RWPE2 (cell line): ENCODE measurements at regions not wholly inside any gene's neighbourhood (a gene's known extent, or its start where the extent isn't known, plus 50 kb on each side); places are given as distances from the start of the nearest gene placed in this dataset.

Experiments used
- ATAC-seq: fragments of 200-7000 bp; cut with Tn5 transposase; 3 replicates; pipeline ENCODE4 v1.9.1; 2021; ENCODE audit warnings: low read depth
- DNase-seq: peaks from one replicate; pipeline ENCODE4 v3.0.0-alpha.2; 2020; ENCODE audit warnings: low spot score
- H3K27ac ChIP-seq: fragments of 450-650 bp; 2 replicates; pipeline ENCODE4 v1.5.1; 2017; ENCODE audit warnings: mild to moderate bottlenecking; ENCODE audit not compliant: poor library complexity, severe bottlenecking
- H3K27me3 ChIP-seq: fragments of 250-450 bp; sonication (Bioruptor Pico); 2 replicates; pipeline ENCODE4 v1.5.1; 2021; ENCODE audit warnings: mild to moderate bottlenecking, moderate library complexity; ENCODE audit not compliant: insufficient read depth, poor library complexity, severe bottlenecking
- H3K36me3 ChIP-seq: fragments of 250-450 bp; sonication (Bioruptor Pico); 2 replicates; pipeline ENCODE4 v1.5.1; 2020; ENCODE audit warnings: low read depth, mild to moderate bottlenecking, moderate library complexity
- H3K4me1 ChIP-seq: fragments of 250-450 bp; sonication (Bioruptor Pico); 2 replicates; pipeline ENCODE4 v1.5.1; 2021; ENCODE audit warnings: mild to moderate bottlenecking, moderate library complexity; ENCODE audit not compliant: insufficient read depth, poor library complexity, severe bottlenecking
- H3K4me3 ChIP-seq: fragments of 250-450 bp; sonication (Bioruptor Pico); 2 replicates; pipeline ENCODE4 v1.5.1; 2021; ENCODE audit warnings: mild to moderate bottlenecking, moderate library complexity; ENCODE audit not compliant: severe bottlenecking
- H3K9me3 ChIP-seq: fragments of 250-450 bp; sonication (Bioruptor Pico); 2 replicates; pipeline ENCODE4 v1.5.1; 2021; ENCODE audit warnings: mild to moderate bottlenecking, moderate library complexity; ENCODE audit not compliant: severe bottlenecking
- CTCF ChIP-seq: fragments of 450-650 bp; IDR thresholded peaks from one replicate; pipeline ENCODE4 v1.5.1; 2017; ENCODE audit warnings: mild to moderate bottlenecking, moderate library complexity; ENCODE audit not compliant: poor library complexity, severe bottlenecking

GRCh38 chr5:104937598-104937997 is 1375.0 kb upstream of the NUDT12 start:
- no peak for TF ChIP-seq CTCF
- no peaks in the 10 kb centered on the region for H3K27me3 ChIP-seq
- H3K27ac ChIP-seq: no peak overlapping the region
- no peak for DNase-seq
- no peaks in the 10 kb centered on the region for H3K9me3 ChIP-seq
- no peaks in the 10 kb centered on the region for H3K4me1 ChIP-seq
- H3K4me3 ChIP-seq: no peak overlapping the region
- H3K36me3 ChIP-seq: no peaks in the 10 kb centered on the region
- ATAC-seq: no peak

- no peaks in the 10 kb centered on the region for H3K4me1 ChIP-seq
- no peaks in the 10 kb centered on the region for H3K9me3 ChIP-seq
- no peaks in the 10 kb centered on the region for H3K36me3 ChIP-seq
- ATAC-seq (no peak), DNase-seq (no peak)
- H3K27me3 ChIP-seq: no peaks in the 10 kb centered on the region
- TF ChIP-seq CTCF: no peak
- H3K4me3 ChIP-seq: no peak overlapping the region
- H3K27ac ChIP-seq: no peak overlapping the region
Measured at GRCh38 chr5:104932431-104932830, 1369.8 kb upstream of the NUDT12 start.

DNA sequence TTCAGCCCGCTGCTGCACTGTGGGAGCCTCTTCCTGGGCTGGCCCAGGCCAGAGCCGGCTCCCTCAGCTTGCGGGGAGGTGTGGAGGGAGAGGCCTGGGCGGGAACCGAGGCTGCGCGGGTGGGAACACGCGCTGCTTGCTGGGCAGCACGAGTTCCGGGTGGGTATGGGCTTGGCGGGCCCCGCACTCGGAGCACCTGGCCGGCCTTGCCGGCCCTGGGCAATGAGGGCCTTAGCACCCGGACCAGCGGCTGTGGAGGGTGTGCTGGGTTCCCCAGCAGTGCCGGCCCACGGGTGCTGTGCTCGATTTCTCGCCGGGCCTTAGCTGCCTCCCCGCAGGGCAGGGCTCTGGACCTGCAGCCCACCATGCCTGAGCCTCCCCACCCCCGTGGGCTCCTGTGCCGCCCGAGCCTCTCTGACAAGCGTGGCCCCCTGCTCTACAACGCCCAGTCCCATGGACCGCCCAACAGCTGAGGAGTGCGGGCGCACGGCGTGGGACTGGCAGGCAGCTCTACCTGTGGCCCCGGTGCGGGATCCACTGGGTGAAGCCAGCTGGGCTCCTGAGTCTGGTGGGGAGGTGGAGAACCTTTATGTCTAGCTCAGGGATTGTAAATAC is 1366.4 kb upstream of the NUDT12 start:
- Histone ChIP-seq H3K9me3 (no peaks in the 10 kb centered on the region), H3K27me3 (no peaks in the 10 kb centered on the region), H3K4me1 (no peaks in the 10 kb centered on the region), H3K36me3 (no peaks in the 10 kb centered on the region), H3K4me3 (no peak overlapping the region), H3K27ac (no peak overlapping the region)
- no peak for TF ChIP-seq CTCF
- ATAC-seq (no peak), DNase-seq (no peak)

- H3K4me1 ChIP-seq: no peaks in the 10 kb centered on the region
- H3K36me3 ChIP-seq: no peaks in the 10 kb centered on the region
- H3K27ac ChIP-seq: no peak overlapping the region
- ATAC-seq: no peak
- no peak for TF ChIP-seq CTCF
- no peak for DNase-seq
- no peak overlapping the region for H3K4me3 ChIP-seq
- H3K9me3 ChIP-seq: no peaks in the 10 kb centered on the region
- no peaks in the 10 kb centered on the region for H3K27me3 ChIP-seq
Measured at GRCh38 chr5:104915226-104915625, 1352.6 kb upstream of the NUDT12 start.

- Histone ChIP-seq H3K36me3 (no peaks in the 10 kb centered on the region), H3K4me3 (no peak overlapping the region), H3K4me1 (no peaks in the 10 kb centered on the region), H3K27me3 (no peaks in the 10 kb centered on the region), H3K27ac (no peak overlapping the region), H3K9me3 (no peaks in the 10 kb centered on the region)
- TF ChIP-seq CTCF: no peak
- DNase-seq: no peak
- ATAC-seq: no peak
Measured at GRCh38 chr5:104914536-104915070, 1352.0 kb upstream of the NUDT12 start.
